HepG2 (cell line): ENCODE measurements at regions not wholly inside any gene's neighbourhood (a gene's known extent, or its start where the extent isn't known, plus 50 kb on each side); places are given as distances from the start of the nearest gene placed in this dataset.

Source experiments
- ATAD3A ChIP-seq: sonication (generic); formaldehyde crosslinking; IDR thresholded peaks from 2 replicates; pipeline ENCODE4 v1.4.0; 2020; ENCODE audit warnings: missing genetic modification reagents
- DPF2 ChIP-seq: sonication (generic); formaldehyde crosslinking; IDR thresholded peaks from 2 replicates; pipeline ENCODE4 v1.4.0; 2020; ENCODE audit warnings: mild to moderate bottlenecking, low read depth, missing genetic modification reagents, borderline replicate concordance
- GATAD2A ChIP-seq: IDR thresholded peaks from 2 replicates; pipeline ENCODE4 v1.6.1; 2016
- KLF16 ChIP-seq, 2 experiments: sonication (generic) in 1 of 2; formaldehyde crosslinking in 1 of 2; IDR thresholded peaks; 2 replicates each; pipeline versions ENCODE4 v1.6.1 to v1.8.0; 2016 to 2023; ENCODE audit warnings: missing genetic modification reagents in 2 of 2, missing compliant biosample characterization in 1 of 2
- KMT2B ChIP-seq: IDR thresholded peaks from 2 replicates; pipeline ENCODE4 v1.6.1; 2016; ENCODE audit warnings: missing genetic modification reagents, missing compliant biosample characterization
- POLR2A ChIP-seq, 2 experiments: IDR thresholded peaks; 2 replicates each; pipeline ENCODE4 v1.6.1; 2011; ENCODE audit warnings: low read depth in 2 of 2, low read length in 2 of 2, mild to moderate bottlenecking in 1 of 2, moderate library complexity in 1 of 2; ENCODE audit not compliant: insufficient read depth in 1 of 2
- SCMH1 ChIP-seq: sonication (generic); formaldehyde crosslinking; IDR thresholded peaks from 2 replicates; pipeline ENCODE4 v1.9.0; 2021; ENCODE audit warnings: missing genetic modification reagents, mild to moderate bottlenecking, borderline replicate concordance
- ZNF282 ChIP-seq: fragments of 450-650 bp; IDR thresholded peaks from 2 replicates; pipeline ENCODE4 v1.6.1; 2018; ENCODE audit not compliant: partially characterized antibody
- ZNF430 ChIP-seq: sonication (generic); formaldehyde crosslinking; IDR thresholded peaks from 2 replicates; pipeline ENCODE4 v1.9.0; 2021; ENCODE audit warnings: mild to moderate bottlenecking, missing genetic modification reagents
- ZNF501 ChIP-seq: sonication (generic); formaldehyde crosslinking; IDR thresholded peaks from 2 replicates; pipeline ENCODE4 v1.5.1; 2020; ENCODE audit warnings: mild to moderate bottlenecking, moderate library complexity, missing genetic modification reagents
- ZNF891 ChIP-seq: sonication (generic); formaldehyde crosslinking; IDR thresholded peaks from 2 replicates; pipeline ENCODE4 v1.5.0; 2020; ENCODE audit warnings: mild to moderate bottlenecking, missing genetic modification reagents
- TF ChIP-seq, protein P1 (sequence below): sonication (generic); formaldehyde crosslinking; IDR thresholded peaks from 2 replicates; pipeline ENCODE4 v1.4.0; 2020; ENCODE audit warnings: mild to moderate bottlenecking, missing genetic modification reagents
- TF ChIP-seq, protein P2 (sequence below): sonication (generic); formaldehyde crosslinking; IDR thresholded peaks from 2 replicates; pipeline ENCODE4 v1.4.0; 2020; ENCODE audit warnings: missing genetic modification reagents
- TF ChIP-seq, protein P3 (sequence below): sonication (generic); formaldehyde crosslinking; IDR thresholded peaks from 2 replicates; pipeline ENCODE4 v1.4.0; 2020; ENCODE audit warnings: missing genetic modification reagents, mild to moderate bottlenecking, borderline replicate concordance
- TF ChIP-seq, protein P4 (sequence below), 2 experiments: sonication (generic) in 1 of 2; formaldehyde crosslinking in 1 of 2; IDR thresholded peaks; 2 replicates each; pipeline versions ENCODE4 v1.5.1 to v1.6.1; 2011 to 2020; ENCODE audit warnings: borderline replicate concordance in 1 of 2, low read depth in 1 of 2, low read length in 1 of 2, mild to moderate bottlenecking in 1 of 2, missing genetic modification reagents in 1 of 2, moderate library complexity in 1 of 2
- TF ChIP-seq, protein P5 (sequence below), 2 experiments: sonication (generic) in 1 of 2; formaldehyde crosslinking in 1 of 2; IDR thresholded peaks; 2 replicates each; pipeline versions ENCODE4 v1.4.0 to v1.6.1; 2018 to 2020; ENCODE audit warnings: missing genetic modification reagents in 2 of 2, borderline replicate concordance in 1 of 2, low read depth in 1 of 2, mild to moderate bottlenecking in 1 of 2, missing biosample characterization in 1 of 2

DNA sequence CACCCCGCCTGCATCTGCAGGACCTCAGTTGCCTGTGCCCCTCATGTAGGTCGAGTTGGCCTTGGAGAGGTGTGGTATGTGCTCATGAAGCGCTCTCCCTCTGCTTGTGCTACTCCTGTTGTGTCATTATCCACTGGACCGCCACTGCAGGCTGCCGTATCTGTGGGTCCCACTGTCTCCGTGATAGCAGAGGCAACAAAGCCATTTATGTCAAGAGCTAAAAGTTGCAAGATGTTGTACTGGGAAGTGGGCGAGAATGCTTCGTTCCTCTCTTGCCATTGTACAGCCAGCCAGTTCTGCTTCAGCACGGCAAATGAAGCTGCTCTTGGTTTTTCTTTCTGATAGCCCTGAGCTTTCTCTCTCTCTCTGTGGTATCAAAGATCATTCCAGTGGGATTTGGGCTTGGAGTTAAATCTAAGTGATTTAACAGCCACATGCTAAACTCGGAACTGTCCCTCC is 89.0 kb downstream of the TMEM212 start (continued):
- TF ChIP-seq, protein P1, sequence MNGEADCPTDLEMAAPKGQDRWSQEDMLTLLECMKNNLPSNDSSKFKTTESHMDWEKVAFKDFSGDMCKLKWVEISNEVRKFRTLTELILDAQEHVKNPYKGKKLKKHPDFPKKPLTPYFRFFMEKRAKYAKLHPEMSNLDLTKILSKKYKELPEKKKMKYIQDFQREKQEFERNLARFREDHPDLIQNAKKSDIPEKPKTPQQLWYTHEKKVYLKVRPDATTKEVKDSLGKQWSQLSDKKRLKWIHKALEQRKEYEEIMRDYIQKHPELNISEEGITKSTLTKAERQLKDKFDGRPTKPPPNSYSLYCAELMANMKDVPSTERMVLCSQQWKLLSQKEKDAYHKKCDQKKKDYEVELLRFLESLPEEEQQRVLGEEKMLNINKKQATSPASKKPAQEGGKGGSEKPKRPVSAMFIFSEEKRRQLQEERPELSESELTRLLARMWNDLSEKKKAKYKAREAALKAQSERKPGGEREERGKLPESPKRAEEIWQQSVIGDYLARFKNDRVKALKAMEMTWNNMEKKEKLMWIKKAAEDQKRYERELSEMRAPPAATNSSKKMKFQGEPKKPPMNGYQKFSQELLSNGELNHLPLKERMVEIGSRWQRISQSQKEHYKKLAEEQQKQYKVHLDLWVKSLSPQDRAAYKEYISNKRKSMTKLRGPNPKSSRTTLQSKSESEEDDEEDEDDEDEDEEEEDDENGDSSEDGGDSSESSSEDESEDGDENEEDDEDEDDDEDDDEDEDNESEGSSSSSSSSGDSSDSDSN (CRISPR knock-in tag) = peak; percentile 43; the same call in 1 of the 2 replicates
- peak in 1 of 2 experiments; percentile 38; a peak in 2 of 4 replicates for TF ChIP-seq POLR2A (IDR thresholded peaks at IDR 0.05; ENCODE audit: insufficient read depth in 1 of 2, low read depth in 2 of 2, low read length in 2 of 2)
- TF ChIP-seq, protein P2, sequence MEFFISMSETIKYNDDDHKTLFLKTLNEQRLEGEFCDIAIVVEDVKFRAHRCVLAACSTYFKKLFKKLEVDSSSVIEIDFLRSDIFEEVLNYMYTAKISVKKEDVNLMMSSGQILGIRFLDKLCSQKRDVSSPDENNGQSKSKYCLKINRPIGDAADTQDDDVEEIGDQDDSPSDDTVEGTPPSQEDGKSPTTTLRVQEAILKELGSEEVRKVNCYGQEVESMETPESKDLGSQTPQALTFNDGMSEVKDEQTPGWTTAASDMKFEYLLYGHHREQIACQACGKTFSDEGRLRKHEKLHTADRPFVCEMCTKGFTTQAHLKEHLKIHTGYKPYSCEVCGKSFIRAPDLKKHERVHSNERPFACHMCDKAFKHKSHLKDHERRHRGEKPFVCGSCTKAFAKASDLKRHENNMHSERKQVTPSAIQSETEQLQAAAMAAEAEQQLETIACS (CRISPR knock-in tag) = no peak
- TF ChIP-seq, protein P3, sequence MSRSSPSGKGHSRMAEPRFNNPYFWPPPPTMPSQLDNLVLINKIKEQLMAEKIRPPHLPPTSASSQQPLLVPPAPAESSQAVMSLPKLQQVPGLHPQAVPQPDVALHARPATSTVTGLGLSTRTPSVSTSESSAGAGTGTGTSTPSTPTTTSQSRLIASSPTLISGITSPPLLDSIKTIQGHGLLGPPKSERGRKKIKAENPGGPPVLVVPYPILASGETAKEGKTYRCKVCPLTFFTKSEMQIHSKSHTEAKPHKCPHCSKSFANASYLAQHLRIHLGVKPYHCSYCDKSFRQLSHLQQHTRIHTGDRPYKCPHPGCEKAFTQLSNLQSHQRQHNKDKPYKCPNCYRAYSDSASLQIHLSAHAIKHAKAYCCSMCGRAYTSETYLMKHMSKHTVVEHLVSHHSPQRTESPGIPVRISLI (CRISPR knock-in tag) = peak; percentile 23; the same call in 1 of the 2 replicates
- no peak for TF ChIP-seq ZNF891
- TF ChIP-seq, protein P4, sequence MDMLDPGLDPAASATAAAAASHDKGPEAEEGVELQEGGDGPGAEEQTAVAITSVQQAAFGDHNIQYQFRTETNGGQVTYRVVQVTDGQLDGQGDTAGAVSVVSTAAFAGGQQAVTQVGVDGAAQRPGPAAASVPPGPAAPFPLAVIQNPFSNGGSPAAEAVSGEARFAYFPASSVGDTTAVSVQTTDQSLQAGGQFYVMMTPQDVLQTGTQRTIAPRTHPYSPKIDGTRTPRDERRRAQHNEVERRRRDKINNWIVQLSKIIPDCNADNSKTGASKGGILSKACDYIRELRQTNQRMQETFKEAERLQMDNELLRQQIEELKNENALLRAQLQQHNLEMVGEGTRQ (IDR thresholded peaks at IDR 0.05; ENCODE audit: low read depth, low read length) = no peak
- TF ChIP-seq, protein P4 (CRISPR knock-in tag; IDR thresholded peaks at IDR 0.05; ENCODE audit: borderline replicate concordance) = no peak
- TF ChIP-seq ZNF430 (CRISPR knock-in tag) = no peak
- peak; percentile 46; the same call in 1 of the 2 replicates for TF ChIP-seq GATAD2A (CRISPR knock-in tag)
- TF ChIP-seq ZNF501 (CRISPR knock-in tag) = peak; percentile 50; the same call in 1 of the 2 replicates
- TF ChIP-seq KMT2B (CRISPR knock-in tag) = peak; percentile 29; the same call in 1 of the 2 replicates
- TF ChIP-seq ATAD3A (CRISPR knock-in tag) = no peak
- TF ChIP-seq SCMH1 = no peak
- no peak for TF ChIP-seq ZNF282
- TF ChIP-seq, protein P5, sequence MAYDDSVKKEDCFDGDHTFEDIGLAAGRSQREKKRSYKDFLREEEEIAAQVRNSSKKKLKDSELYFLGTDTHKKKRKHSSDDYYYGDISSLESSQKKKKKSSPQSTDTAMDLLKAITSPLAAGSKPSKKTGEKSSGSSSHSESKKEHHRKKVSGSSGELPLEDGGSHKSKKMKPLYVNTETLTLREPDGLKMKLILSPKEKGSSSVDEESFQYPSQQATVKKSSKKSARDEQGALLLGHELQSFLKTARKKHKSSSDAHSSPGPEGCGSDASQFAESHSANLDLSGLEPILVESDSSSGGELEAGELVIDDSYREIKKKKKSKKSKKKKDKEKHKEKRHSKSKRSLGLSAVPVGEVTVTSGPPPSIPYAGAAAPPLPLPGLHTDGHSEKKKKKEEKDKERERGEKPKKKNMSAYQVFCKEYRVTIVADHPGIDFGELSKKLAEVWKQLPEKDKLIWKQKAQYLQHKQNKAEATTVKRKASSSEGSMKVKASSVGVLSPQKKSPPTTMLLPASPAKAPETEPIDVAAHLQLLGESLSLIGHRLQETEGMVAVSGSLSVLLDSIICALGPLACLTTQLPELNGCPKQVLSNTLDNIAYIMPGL (CRISPR knock-in tag; IDR thresholded peaks at IDR 0.05; ENCODE audit: borderline replicate concordance in 1 of 2, low read depth in 1 of 2) = peak in 1 of 2 experiments; percentile 41; a peak in 2 of 4 replicates
- 0 out of 2 replicates have a peak, but pooled peaks have one; percentile 30 for TF ChIP-seq DPF2 (CRISPR knock-in tag)
- TF ChIP-seq KLF16 (CRISPR knock-in tag; IDR thresholded peaks at IDR 0.05) = 0 out of 4 replicates have a peak, but pooled peaks of 1 of the 2 experiments have one; percentile 20
